HEK293T (cell line): ENCODE measurements at regions not wholly inside any gene's neighbourhood (a gene's known extent, or its start where the extent isn't known, plus 50 kb on each side); places are given as distances from the start of the nearest gene placed in this dataset.

Experiments used
- ARNT ChIP-seq: fragments of 450-650 bp; IDR thresholded peaks from 2 replicates; pipeline ENCODE4 v1.6.1; 2017; ENCODE audit warnings: mild to moderate bottlenecking
- FOXA1 ChIP-seq: fragments of 450-650 bp; IDR thresholded peaks from 2 replicates; pipeline ENCODE4 v1.6.1; 2016; ENCODE audit warnings: mild to moderate bottlenecking
- FOXK2 ChIP-seq: fragments of 450-650 bp; IDR thresholded peaks from 2 replicates; pipeline ENCODE4 v1.6.1; 2016; ENCODE audit warnings: mild to moderate bottlenecking
- ZNF384 ChIP-seq: fragments of 450-650 bp; IDR thresholded peaks from 2 replicates; pipeline ENCODE4 v1.6.1; 2016

DNA sequence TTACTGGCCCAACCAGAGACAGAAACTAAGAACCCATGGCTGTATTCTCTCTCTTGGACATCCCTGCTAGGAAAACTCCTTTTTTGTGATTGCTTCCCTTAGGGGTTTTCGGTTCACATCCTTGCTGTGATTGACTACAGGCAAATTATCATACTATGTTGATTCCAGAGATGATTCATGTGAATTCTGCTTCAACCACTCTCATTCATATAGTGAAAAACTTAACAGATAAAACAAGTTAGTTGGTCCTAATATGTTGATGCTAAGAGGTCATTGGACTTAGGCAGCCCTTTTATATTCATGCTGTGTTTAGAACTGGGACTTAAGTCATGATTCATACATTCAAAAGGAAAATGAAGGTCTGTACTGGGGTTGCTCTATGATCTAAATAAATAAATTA lies 76.9 kb upstream of the CCN2 start:
- TF ChIP-seq ARNT (no peak), ZNF384 (no peak), FOXA1 (no peak), FOXK2 (no peak)
